HUES48 (cell line): ENCODE measurements at regions not wholly inside any gene's neighbourhood (a gene's known extent, or its start where the extent isn't known, plus 50 kb on each side); places are given as distances from the start of the nearest gene placed in this dataset.

Experiments
- H3K27ac ChIP-seq: one replicate; pipeline ENCODE4 v1.7.0; 2013; ENCODE audit warnings: low read depth, low read length, inconsistent platforms
- H3K27me3 ChIP-seq: 2 replicates; pipeline ENCODE4 v1.6.1; 2013; ENCODE audit warnings: mild to moderate bottlenecking, low read length; ENCODE audit not compliant: control insufficient read depth, insufficient read depth
- H3K36me3 ChIP-seq: 2 replicates; pipeline ENCODE4 v1.6.1; 2013; ENCODE audit warnings: low read length; ENCODE audit not compliant: control insufficient read depth, insufficient read depth
- H3K4me1 ChIP-seq: 2 replicates; pipeline ENCODE4 v1.6.1; 2013; ENCODE audit warnings: mild to moderate bottlenecking, low read length; ENCODE audit not compliant: control insufficient read depth, insufficient read depth
- H3K4me3 ChIP-seq: 2 replicates; pipeline ENCODE4 v1.5.1; 2013; ENCODE audit warnings: mild to moderate bottlenecking, low read depth, low read length
- H3K9ac ChIP-seq: 2 replicates; pipeline ENCODE4 v1.6.1; 2013; ENCODE audit warnings: mild to moderate bottlenecking, low read depth, low read length, moderate library complexity
- H3K9me3 ChIP-seq: 2 replicates; pipeline ENCODE4 v1.6.1; 2013; ENCODE audit warnings: low read length; ENCODE audit not compliant: control insufficient read depth, insufficient read depth

DNA sequence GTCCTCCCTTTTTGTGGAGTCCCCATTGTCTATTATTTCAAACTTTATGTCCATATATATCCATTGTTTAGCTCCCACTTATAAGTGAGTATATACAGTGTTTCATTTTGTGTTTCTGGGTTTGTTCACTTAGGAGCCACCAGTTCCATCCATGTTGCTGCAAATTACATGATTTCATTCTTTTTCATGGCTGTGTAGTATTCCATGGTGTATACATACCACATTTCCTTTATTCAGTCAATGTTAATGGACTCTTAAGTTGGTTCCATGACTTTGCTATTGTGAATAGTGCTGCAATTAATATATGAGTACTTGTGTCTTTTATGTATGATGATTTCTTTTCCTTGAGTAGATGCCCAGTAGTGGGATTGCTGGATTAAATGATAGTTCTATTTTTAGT is 329.1 kb downstream of the AR start:
- Histone ChIP-seq H3K9ac (no peak overlapping the region), H3K4me3 (no peak overlapping the region), H3K27ac (no peak overlapping the region), H3K9me3 (peaks cover 42% of the 10 kb centered on the region), H3K27me3 (no peaks in the 10 kb centered on the region), H3K4me1 (no peaks in the 10 kb centered on the region), H3K36me3 (no peaks in the 10 kb centered on the region)

DNA sequence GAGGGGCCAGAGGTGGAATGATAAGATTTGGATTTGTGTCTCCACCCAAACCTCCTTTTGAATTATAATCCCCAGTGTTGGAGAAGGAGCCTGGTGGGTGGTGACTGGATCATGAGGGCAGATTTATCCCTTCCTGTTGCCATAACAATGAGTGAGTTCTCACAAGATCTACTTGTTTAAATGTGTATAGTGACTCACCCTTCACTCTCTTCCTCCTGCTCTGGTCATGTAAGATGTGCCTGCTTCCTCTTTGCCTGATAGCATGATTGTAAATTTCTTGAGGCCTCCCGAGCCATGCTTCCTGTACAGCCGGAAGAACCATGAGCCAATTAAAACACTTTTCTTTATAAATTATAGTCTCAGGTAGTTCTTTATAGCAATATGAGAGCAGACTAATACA is 348.6 kb downstream of the AR start:
- Histone ChIP-seq H3K4me3 (no peak overlapping the region), H3K27me3 (no peaks in the 10 kb centered on the region), H3K36me3 (no peaks in the 10 kb centered on the region), H3K27ac (no peak overlapping the region), H3K9me3 (peaks cover 90% of the 10 kb centered on the region), H3K4me1 (no peaks in the 10 kb centered on the region), H3K9ac (no peak overlapping the region)

DNA sequence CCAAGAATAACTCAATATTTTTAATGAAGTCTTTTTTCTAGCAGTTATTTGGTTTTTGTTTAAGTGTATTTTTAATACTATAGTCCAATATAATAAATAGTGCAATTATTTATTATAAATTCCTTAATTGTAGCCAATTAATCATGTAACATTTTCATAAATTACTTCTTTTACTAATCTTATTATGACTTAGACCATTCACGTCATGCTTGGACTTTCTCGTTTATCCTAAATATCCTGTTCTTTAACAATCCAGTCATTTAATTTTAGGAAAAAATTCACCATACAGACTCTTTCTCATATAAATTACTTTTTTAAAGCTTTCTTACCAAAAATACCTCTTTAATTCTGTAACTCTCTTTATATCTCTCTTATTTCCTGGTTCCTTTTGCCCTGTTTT is 350.1 kb downstream of the AR start:
- peaks cover 97% of the 10 kb centered on the region for H3K9me3 ChIP-seq

DNA sequence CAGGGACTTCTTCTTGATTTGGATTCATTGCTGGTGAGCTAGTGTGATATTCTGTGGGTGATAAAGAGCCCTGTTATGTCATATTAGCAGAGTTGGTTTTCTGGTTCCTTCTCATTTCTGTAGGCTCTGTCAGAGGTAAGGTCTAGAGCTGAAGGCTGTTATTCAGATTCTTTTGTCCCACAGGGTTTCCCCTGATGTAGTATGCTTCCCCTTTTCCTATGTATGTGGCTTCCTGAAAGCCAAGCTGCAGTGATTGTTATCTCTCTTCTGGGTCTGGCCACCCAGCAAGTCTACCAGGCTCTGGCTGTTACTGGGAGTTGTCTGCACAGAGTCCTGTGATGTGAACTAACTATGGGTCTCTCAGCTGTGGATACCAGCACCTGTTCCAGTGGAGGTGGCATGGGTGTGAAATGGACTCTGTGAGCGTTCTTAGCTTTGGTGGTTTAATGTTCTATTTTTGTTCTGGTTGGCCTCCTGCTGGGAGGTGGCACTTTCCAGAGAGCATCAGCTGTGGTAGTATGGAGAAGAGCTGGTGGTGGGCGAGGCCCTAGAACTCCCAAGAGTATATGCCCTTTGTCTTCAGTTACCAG is 373.7 kb downstream of the AR start:
- Histone ChIP-seq H3K9ac (no peak overlapping the region), H3K9me3 (peaks cover 20% of the 10 kb centered on the region), H3K27me3 (no peaks in the 10 kb centered on the region), H3K36me3 (no peaks in the 10 kb centered on the region), H3K4me3 (no peak overlapping the region), H3K4me1 (no peaks in the 10 kb centered on the region), H3K27ac (no peak overlapping the region)

More for the DNA sequence above, 350.1 kb downstream of the AR start:
- Histone ChIP-seq H3K4me1 (no peaks in the 10 kb centered on the region), H3K27me3 (no peaks in the 10 kb centered on the region), H3K27ac (no peak overlapping the region), H3K36me3 (no peaks in the 10 kb centered on the region), H3K9ac (no peak overlapping the region), H3K4me3 (no peak overlapping the region)

DNA sequence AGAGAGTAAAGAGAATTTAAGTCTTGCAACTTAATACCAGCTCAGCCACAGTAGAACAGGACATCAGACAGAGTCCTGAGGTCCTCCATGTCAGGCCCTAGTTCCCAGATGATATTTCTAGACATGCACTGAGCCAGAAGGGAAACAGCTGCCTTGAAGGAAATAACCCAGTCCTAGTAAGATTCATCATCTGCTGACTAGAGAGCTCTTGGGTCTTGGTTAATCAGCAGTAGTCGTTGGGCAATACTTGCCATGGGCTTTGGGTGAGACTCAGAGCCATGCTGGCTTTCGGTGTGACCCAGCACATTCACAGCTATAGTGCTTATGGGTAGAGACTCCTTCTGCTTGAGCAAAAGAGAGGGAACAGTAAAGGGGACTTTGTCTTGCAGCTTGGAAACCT is 379.1 kb downstream of the AR start:
- peaks cover 34% of the 10 kb centered on the region for H3K9me3 ChIP-seq
- no peak overlapping the region for H3K27ac ChIP-seq

DNA sequence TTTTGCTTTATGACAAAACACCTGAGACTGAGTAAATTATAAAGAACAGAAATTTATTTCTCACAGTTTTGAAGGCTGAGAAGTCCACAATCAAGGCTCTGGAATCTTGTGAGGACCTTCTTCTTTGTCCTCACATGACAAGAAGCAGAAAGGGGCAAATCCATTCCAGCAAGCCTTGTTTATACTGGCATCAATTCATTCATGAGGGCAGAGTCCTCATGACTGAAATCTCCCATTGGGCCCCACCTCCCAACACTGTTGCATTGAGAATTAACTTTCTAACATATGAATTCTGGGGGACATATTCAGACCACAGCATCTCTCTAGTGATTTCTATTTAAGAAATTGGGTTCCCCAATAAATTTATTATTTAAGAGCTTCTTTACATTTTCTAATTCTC is 395.4 kb downstream of the AR start:
- Histone ChIP-seq H3K27me3 (no peaks in the 10 kb centered on the region), H3K9me3 (peaks cover 29% of the 10 kb centered on the region), H3K9ac (no peak overlapping the region), H3K4me3 (no peak overlapping the region), H3K36me3 (no peaks in the 10 kb centered on the region), H3K27ac (no peak overlapping the region), H3K4me1 (no peaks in the 10 kb centered on the region)

More for the DNA sequence above, 379.1 kb downstream of the AR start:
- Histone ChIP-seq H3K4me3 (no peak overlapping the region), H3K36me3 (no peaks in the 10 kb centered on the region), H3K9ac (no peak overlapping the region), H3K4me1 (no peaks in the 10 kb centered on the region), H3K27me3 (no peaks in the 10 kb centered on the region)

DNA sequence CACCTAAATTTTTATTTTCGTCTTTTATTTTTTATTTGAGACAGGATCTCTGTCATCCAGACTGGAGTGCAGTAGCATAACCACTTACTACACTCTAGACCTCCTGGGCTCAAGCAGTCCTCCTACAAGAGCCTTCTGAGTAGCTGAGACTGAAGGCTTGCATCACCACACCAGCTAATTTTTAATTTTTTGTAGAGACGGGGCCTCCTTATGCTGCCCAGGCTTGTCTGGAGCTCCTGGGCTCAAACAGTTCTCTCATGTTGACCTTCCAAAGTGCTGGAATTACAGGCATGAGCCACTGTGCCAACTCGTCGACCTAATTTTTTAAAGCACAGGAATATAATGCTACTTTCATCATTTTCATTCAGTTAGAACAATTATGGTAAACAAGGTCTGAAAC is 405.4 kb downstream of the AR start:
- no peaks in the 10 kb centered on the region for H3K36me3 ChIP-seq
- no peak overlapping the region for H3K4me3 ChIP-seq

DNA sequence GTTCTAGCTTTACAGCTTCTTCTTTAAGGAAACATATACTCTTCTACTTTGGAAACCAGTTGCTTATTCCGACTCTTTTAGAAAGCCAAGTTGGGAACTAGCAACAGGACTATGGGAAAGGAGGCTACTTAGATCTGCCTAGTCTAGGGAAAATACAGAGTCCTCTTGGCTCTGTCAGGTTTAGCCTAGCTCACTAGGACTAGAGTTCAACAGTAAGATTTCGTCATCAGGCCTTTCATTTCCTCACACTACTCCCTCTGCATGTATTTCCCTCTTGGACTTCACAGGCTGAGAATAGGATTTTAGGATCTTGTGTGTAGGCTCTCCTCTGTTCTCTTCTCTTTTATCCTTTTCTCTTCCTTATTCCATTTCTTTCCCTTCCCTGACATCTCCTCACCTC is 409.8 kb downstream of the AR start:
- Histone ChIP-seq H3K36me3 (no peaks in the 10 kb centered on the region), H3K9ac (no peak overlapping the region), H3K4me1 (0 out of 2 replicates have a peak, but pooled peaks cover 3% of the 10 kb centered on the region), H3K27me3 (no peaks in the 10 kb centered on the region), H3K9me3 (peaks cover 35% of the 10 kb centered on the region; the same call in 1 of the 2 replicates), H3K27ac (no peak overlapping the region), H3K4me3 (no peak overlapping the region)

More for the DNA sequence above, 405.4 kb downstream of the AR start:
- no peak overlapping the region for H3K9ac ChIP-seq
- H3K4me1 ChIP-seq, result no peaks in the 10 kb centered on the region
- no peak overlapping the region for H3K27ac ChIP-seq
- H3K27me3 ChIP-seq, result no peaks in the 10 kb centered on the region
- peaks cover 17% of the 10 kb centered on the region; the same call in 1 of the 2 replicates for H3K9me3 ChIP-seq

DNA sequence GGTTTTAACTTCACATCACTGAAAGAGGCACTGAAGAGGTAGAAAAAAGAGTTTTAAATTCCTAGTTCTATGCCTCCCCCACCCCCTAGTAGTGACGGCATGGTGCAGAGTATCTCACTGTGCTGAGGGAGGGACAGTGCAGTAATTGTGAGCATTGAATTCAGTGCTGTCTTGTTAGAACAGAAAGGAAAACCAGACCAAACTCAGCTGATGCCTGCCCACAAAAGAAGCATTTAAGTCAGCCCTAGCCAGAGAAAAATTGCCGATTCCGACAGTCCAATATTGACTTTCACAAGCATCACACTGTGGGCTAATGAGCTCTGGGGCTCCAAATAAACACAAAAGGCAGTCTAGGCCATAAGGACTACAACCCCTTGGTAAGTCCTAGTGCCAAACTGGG is 417.7 kb downstream of the AR start:
- Histone ChIP-seq H3K9ac (no peak overlapping the region), H3K9me3 (peaks cover 38% of the 10 kb centered on the region; the same call in 1 of the 2 replicates), H3K4me3 (no peak overlapping the region), H3K27me3 (no peaks in the 10 kb centered on the region), H3K27ac (no peak overlapping the region), H3K4me1 (0 out of 2 replicates have a peak, but pooled peaks cover 6% of the 10 kb centered on the region), H3K36me3 (no peaks in the 10 kb centered on the region)
